IMR-90 (cell line): ENCODE measurements at regions not wholly inside any gene's neighbourhood (a gene's known extent, or its start where the extent isn't known, plus 50 kb on each side); places are given as distances from the start of the nearest gene placed in this dataset.

Source experiments
- ATAC-seq: fragments of 200-7000 bp; cut with Tn5 transposase; 2 replicates; pipeline ENCODE4 v1.9.1; 2020; ENCODE audit warnings: low read depth, mild to moderate bottlenecking, moderate library complexity
- BruUV-seq: library from RNA; stranded (reverse); fragments of 400-500 nt; replicated peaks from 2 replicates; lab custom pipeline; 2021; lab: Mats Ljungman, UMichigan
- CTCF ChIA-PET: fragments of 300-600 bp; formaldehyde crosslinking; extraction: SDS; loops from one replicate; lab custom pipeline; 2021; ENCODE audit warnings: antibody characterized with exemption; lab: Yijun Ruan, JAX
- POLR2A ChIA-PET: fragments of 300-600 bp; sonication (Branson Sonifier 250); formaldehyde crosslinking; loops from one replicate; lab custom pipeline; 2022; ENCODE audit warnings: antibody characterized with exemption; ENCODE audit not compliant: unreplicated experiment; lab: Charles Lee
- DNase-seq: peaks from one replicate; pipeline ENCODE4 v3.0.0; 2013
- H2AFZ ChIP-seq: replicated peaks from 2 replicates; pipeline ENCODE3; 2013; ENCODE audit warnings: low read length, mild to moderate bottlenecking; ENCODE audit not compliant: poor library complexity
- H2AK5ac ChIP-seq: 2 replicates; pipeline ENCODE4 v1.6.1; 2013; ENCODE audit warnings: low read depth, low read length, inconsistent platforms
- H2AK9ac ChIP-seq: replicated peaks from 2 replicates; pipeline ENCODE3; 2013; ENCODE audit warnings: mild to moderate bottlenecking, low read depth, low read length, moderate library complexity; ENCODE audit not compliant: poor library complexity
- H2BK120ac ChIP-seq: 2 replicates; pipeline ENCODE4 v1.6.1; 2013; ENCODE audit warnings: low read depth, low read length, inconsistent platforms
- H2BK15ac ChIP-seq: 3 replicates; pipeline ENCODE4 v1.6.1; 2013; ENCODE audit warnings: low read depth, low read length, inconsistent platforms
- H2BK20ac ChIP-seq: 2 replicates; pipeline ENCODE4 v1.6.1; 2013; ENCODE audit warnings: low read depth, mild to moderate bottlenecking, inconsistent platforms, low read length, moderate library complexity
- H2BK5ac ChIP-seq: 2 replicates; pipeline ENCODE4 v1.6.1; 2013; ENCODE audit warnings: mild to moderate bottlenecking, low read depth, low read length, inconsistent platforms; ENCODE audit not compliant: poor library complexity, severe bottlenecking
- H3K14ac ChIP-seq: replicated peaks from 2 replicates; pipeline ENCODE4 v1.6.1; 2013; ENCODE audit warnings: low read depth, low read length, inconsistent platforms
- H3K18ac ChIP-seq: 2 replicates; pipeline ENCODE4 v1.6.1; 2013; ENCODE audit warnings: low read depth, low read length, control low read depth
- H3K23ac ChIP-seq: 2 replicates; pipeline ENCODE4 v1.6.1; 2013; ENCODE audit warnings: low read depth, low read length, inconsistent platforms
- H3K27ac ChIP-seq: 2 replicates; pipeline ENCODE4 v1.5.1; 2013; ENCODE audit warnings: mild to moderate bottlenecking, control low read depth, low read length; ENCODE audit not compliant: insufficient read depth
- H3K27me3 ChIP-seq: 2 replicates; pipeline ENCODE4 v1.6.1; 2013; ENCODE audit warnings: low read length; ENCODE audit not compliant: control insufficient read depth, insufficient read depth
- H3K36me3 ChIP-seq: 2 replicates; pipeline ENCODE4 v1.6.1; 2013; ENCODE audit warnings: low read length, mixed read lengths; ENCODE audit not compliant: control insufficient read depth, insufficient read depth
- H3K4ac ChIP-seq: 2 replicates; pipeline ENCODE4 v1.6.1; 2013; ENCODE audit warnings: low read depth, low read length, inconsistent platforms
- H3K4me1 ChIP-seq: 2 replicates; pipeline ENCODE4 v1.6.1; 2013; ENCODE audit warnings: low read length, mixed read lengths; ENCODE audit not compliant: control insufficient read depth, insufficient read depth
- H3K4me2 ChIP-seq: 2 replicates; pipeline ENCODE4 v1.6.1; 2013; ENCODE audit warnings: low read depth, mild to moderate bottlenecking, control low read depth, low read length, moderate library complexity
- H3K4me3 ChIP-seq: 2 replicates; pipeline ENCODE4 v1.5.1; 2013; ENCODE audit warnings: low read depth, mild to moderate bottlenecking, control low read depth, low read length, moderate library complexity; ENCODE audit not compliant: insufficient read depth
- H3K56ac ChIP-seq: 2 replicates; pipeline ENCODE4 v1.6.1; 2013; ENCODE audit warnings: low read length, inconsistent platforms; ENCODE audit not compliant: insufficient read depth; ENCODE audit errors: extremely low read depth
- H3K79me1 ChIP-seq, 2 experiments: 2 replicates each; pipeline ENCODE4 v1.6.1; 2013; ENCODE audit warnings: low read length in 2 of 2, inconsistent platforms in 1 of 2, low read depth in 1 of 2
- H3K9ac ChIP-seq: 2 replicates; pipeline ENCODE4 v1.6.1; 2013; ENCODE audit warnings: low read depth, low read length, control low read depth
- H3K9me1 ChIP-seq: 2 replicates; pipeline ENCODE4 v1.6.1; 2013; ENCODE audit warnings: low read length, inconsistent platforms; ENCODE audit not compliant: insufficient read depth
- H3K9me3 ChIP-seq: 2 replicates; pipeline ENCODE4 v1.6.1; 2013; ENCODE audit warnings: low read length; ENCODE audit not compliant: control insufficient read depth, insufficient read depth
- H4K20me1 ChIP-seq: 2 replicates; pipeline ENCODE4 v1.6.1; 2013; ENCODE audit warnings: low read length, inconsistent platforms; ENCODE audit not compliant: insufficient read depth
- H4K5ac ChIP-seq: 2 replicates; pipeline ENCODE4 v1.6.1; 2013; ENCODE audit warnings: mild to moderate bottlenecking, low read depth, low read length, control low read depth
- H4K8ac ChIP-seq, 2 experiments: 2 replicates each; pipeline ENCODE4 v1.6.1; 2013; ENCODE audit warnings: low read depth in 2 of 2, low read length in 2 of 2, control low read depth in 1 of 2, inconsistent platforms in 1 of 2
- H4K91ac ChIP-seq: 2 replicates; pipeline ENCODE4 v1.6.1; 2013; ENCODE audit warnings: low read depth, low read length, inconsistent platforms; ENCODE audit not compliant: insufficient read depth
- POLR2A ChIP-seq: IDR thresholded peaks from 2 replicates; pipeline ENCODE4 v1.6.1; 2012; ENCODE audit warnings: mild to moderate bottlenecking, low read depth, low read length
- SMC3 ChIP-seq: fragments of 150-350 bp; IDR thresholded peaks from 2 replicates; pipeline ENCODE4 v1.6.1; 2016; ENCODE audit warnings: low read depth, mild to moderate bottlenecking, antibody characterized with exemption, low read length, moderate library complexity
- WGBS, 2 experiments: methylation state at CpG; one replicate each; pipeline versions ENCODE4 v1.1.5 to v1.1.7; 2013; ENCODE audit warnings: missing lambda C conversion rate in 2 of 2; ENCODE audit not compliant: insufficient read length in 1 of 2; ENCODE audit errors: extremely low coverage in 2 of 2; 5-methylcytosine and 5-hydroxymethylcytosine counted together
- dilution Hi-C: fragments of 300-500 bp; cut with HindIII; formaldehyde crosslinking; loops from one replicate; pipeline ENCODE4 v1.14.3; 2018; ENCODE audit warnings: low sequenced_read_pairs; ENCODE audit not compliant: unreplicated experiment
- in situ Hi-C: fragments of 300-500 bp; cut with MboI; formaldehyde crosslinking; loops from 3 replicates; pipeline ENCODE4 v1.14.3; 2019; ENCODE audit warnings: low sequenced_read_pairs, inconsistent platforms, mixed read lengths
- intact Hi-C: fragments of 100-400 bp; cut with micrococcal nuclease; formaldehyde crosslinking; loops from 2 replicates; pipeline ENCODE4 v1.10.0; 2022

DNA sequence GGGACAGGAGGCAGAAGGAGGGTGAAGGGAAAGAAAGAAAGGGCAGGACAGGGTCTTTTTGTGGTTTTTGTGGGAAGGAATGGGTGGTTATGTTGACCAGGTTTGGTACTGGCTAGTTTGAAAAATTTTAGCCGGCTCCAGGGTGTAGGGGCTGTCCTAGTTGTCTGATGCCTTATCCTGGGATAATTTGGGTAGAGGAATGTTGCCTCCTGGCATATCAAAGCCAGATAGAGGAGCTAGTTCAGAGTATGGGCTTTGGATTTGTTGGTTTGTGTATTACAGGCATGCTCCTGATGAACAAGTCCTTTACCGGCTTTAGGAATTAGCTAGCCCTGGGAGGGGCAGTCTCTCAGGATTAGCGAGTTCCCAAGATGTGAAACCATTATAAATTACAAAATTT is 101.1 kb upstream of the LHCGR start:
- H4K5ac ChIP-seq = peak overlapping the region; percentile 86
- H2AK9ac ChIP-seq = no peak overlapping the region
- no TSS peak for BruUV-seq
- H3K4me2 ChIP-seq = no peak overlapping the region
- peak overlapping the region; percentile 35; the same call in 1 of the 2 replicates for H3K27ac ChIP-seq
- intact Hi-C loops (no loop called here), dilution Hi-C loops (no loop called here), in situ Hi-C loops (loop anchor here (10.0 kb wide), 1 partner anchor 142 kb away; no protein-coding TSS in a partner anchor)
- WGBS, 2 experiments = no CpG with 5 or more reads among the region's 3 CpGs
- H3K9me3 ChIP-seq = no peaks in the 10 kb centered on the region
- no peak overlapping the region for H3K56ac ChIP-seq
- peak overlapping the region; percentile 8; the same call in 2 of the 3 replicates for H2BK15ac ChIP-seq
- no peaks in the 10 kb centered on the region for H4K20me1 ChIP-seq
- H3K9me1 ChIP-seq = 0 out of 2 replicates have a peak, but pooled peaks cover 3% of the 10 kb centered on the region
- peak overlapping the region; percentile 48 for H4K91ac ChIP-seq
- no peaks in the 10 kb centered on the region for H3K79me1 ChIP-seq
- H2BK5ac ChIP-seq = no peak overlapping the region
- 0 out of 2 replicates have a peak overlapping the region, but pooled peaks have one; percentile 13 for H2AK5ac ChIP-seq
- CTCF ChIA-PET = interaction anchor here (0.5 to 0.6 kb wide), 2 partner anchors 21 to 76 kb away, joined by 3 read pairs; no protein-coding TSS in a partner anchor
- H4K8ac ChIP-seq = peak overlapping the region in 1 of 2 experiments; percentile 48; a peak in 3 of 4 replicates
- H3K4me1 ChIP-seq = peaks cover 33% of the 10 kb centered on the region
- H2BK20ac ChIP-seq = peak overlapping the region; percentile 1
- TF ChIP-seq POLR2A = no peak
- no peak for TF ChIP-seq SMC3
- H3K9ac ChIP-seq = no peak overlapping the region
- POLR2A ChIA-PET = no interaction called here
- H3K14ac ChIP-seq = no peak overlapping the region
- H3K27me3 ChIP-seq = no peaks in the 10 kb centered on the region
- no peak overlapping the region for H3K23ac ChIP-seq
- ATAC-seq (no peak), DNase-seq (no peak)
- no peak overlapping the region for H3K4me3 ChIP-seq
- no peak overlapping the region for H2AFZ ChIP-seq
- H3K36me3 ChIP-seq = no peaks in the 10 kb centered on the region
- peak overlapping the region; percentile 68; the same call in 1 of the 2 replicates for H3K18ac ChIP-seq
- peak overlapping the region; percentile 31 for H2BK120ac ChIP-seq
- H3K4ac ChIP-seq = peak overlapping the region; percentile 26
